K562 (cell line): ENCODE measurements at regions not wholly inside any gene's neighbourhood (a gene's known extent, or its start where the extent isn't known, plus 50 kb on each side); places are given as distances from the start of the nearest gene placed in this dataset.

ENCODE experiments used
- ATF7 ChIP-seq: fragments of 450-650 bp; IDR thresholded peaks from 2 replicates; pipeline ENCODE4 v1.7.1; 2014; ENCODE audit warnings: mild to moderate bottlenecking, moderate library complexity
- CEBPB ChIP-seq: fragments of 450-650 bp; IDR thresholded peaks from 2 replicates; pipeline ENCODE4 v1.6.1; 2016; ENCODE audit warnings: missing genetic modification characterization, missing compliant biosample characterization
- CEBPG ChIP-seq, 3 experiments: fragments of 200-800 bp in 1 of 3; sonication (Bioruptor generic) in 1 of 3; sonication (generic) in 1 of 3; formaldehyde crosslinking in 1 of 3; IDR thresholded peaks in 2 of 3; conservative IDR thresholded peaks in 1 of 3; 2 replicates each; pipeline versions ENCODE4 v1.6.1 to v1.8.0; 2016 to 2022; ENCODE audit warnings: missing compliant biosample characterization in 2 of 3, missing genetic modification characterization in 2 of 3, mild to moderate bottlenecking in 1 of 3, missing genetic modification reagents in 1 of 3
- CREB5 ChIP-seq: fragments of 250-450 bp; sonication (Bioruptor Pico); IDR thresholded peaks from 2 replicates; pipeline ENCODE4 v1.5.0; 2020; ENCODE audit warnings: mild to moderate bottlenecking
- EGR1 ChIP-seq: fragments of 450-650 bp; conservative IDR thresholded peaks from 2 replicates; pipeline ENCODE4 v1.6.1; 2017; ENCODE audit warnings: mild to moderate bottlenecking
- FOSL1 ChIP-seq: fragments of 200-800 bp; sonication (Bioruptor generic); conservative IDR thresholded peaks from 2 replicates; pipeline ENCODE4 v1.6.1; 2016; ENCODE audit warnings: missing genetic modification characterization, missing compliant biosample characterization
- FOXA3 ChIP-seq, 2 experiments: fragments of 450-650 bp in 1 of 2; sonication (generic) in 1 of 2; formaldehyde crosslinking; IDR thresholded peaks in 1 of 2; conservative IDR thresholded peaks in 1 of 2; 2 replicates each; pipeline versions ENCODE4 v1.4.0 to v1.8.0; 2020 to 2022; ENCODE audit warnings: mild to moderate bottlenecking in 2 of 2, missing genetic modification reagents in 1 of 2
- FOXJ2 ChIP-seq: fragments of 200-800 bp; sonication (Bioruptor generic); IDR thresholded peaks from 2 replicates; pipeline ENCODE4 v1.6.1; 2016; ENCODE audit warnings: missing genetic modification characterization, missing compliant biosample characterization
- FOXK1 ChIP-seq: sonication (generic); formaldehyde crosslinking; IDR thresholded peaks from 2 replicates; pipeline ENCODE4 v1.8.0; 2022; ENCODE audit warnings: missing genetic modification reagents, mild to moderate bottlenecking, borderline replicate concordance
- GABPB1 ChIP-seq: sonication (generic); formaldehyde crosslinking; IDR thresholded peaks from 2 replicates; pipeline ENCODE4 v1.8.0; 2022; ENCODE audit warnings: mild to moderate bottlenecking, missing genetic modification reagents
- GATA2 ChIP-seq: sonication (generic); formaldehyde crosslinking; IDR thresholded peaks from 2 replicates; pipeline ENCODE4 v1.4.0; 2020; ENCODE audit warnings: mild to moderate bottlenecking, missing genetic modification reagents
- GTF2E2 ChIP-seq: fragments of 200-800 bp; sonication (Bioruptor generic); IDR thresholded peaks from 2 replicates; pipeline ENCODE4 v1.6.1; 2016; ENCODE audit warnings: missing genetic modification characterization, missing compliant biosample characterization
- IFI16 ChIP-seq: fragments of 250-450 bp; sonication (Bioruptor Pico); IDR thresholded peaks from 2 replicates; pipeline ENCODE4 v2.1.2; 2022; ENCODE audit warnings: mild to moderate bottlenecking, inconsistent platforms
- JUN ChIP-seq, 2 experiments: sonication (generic) in 1 of 2; formaldehyde crosslinking in 1 of 2; IDR thresholded peaks; 2 replicates each; pipeline versions ENCODE4 v1.6.1 to v1.8.0; 2012 to 2022; ENCODE audit warnings: borderline replicate concordance in 2 of 2, mild to moderate bottlenecking in 2 of 2, improper control_type of control experiment in 1 of 2, low read depth in 1 of 2, low read length in 1 of 2, missing genetic modification reagents in 1 of 2
- JUND ChIP-seq, 2 experiments: IDR thresholded peaks; 2 replicates in 1 of 2; 3 replicates in 1 of 2; pipeline ENCODE4 v1.6.1; 2011; ENCODE audit warnings: borderline replicate concordance in 2 of 2, low read depth in 2 of 2, low read length in 2 of 2, improper control_type of control experiment in 1 of 2, missing biosample characterization in 1 of 2, missing genetic modification characterization in 1 of 2, missing genetic modification reagents in 1 of 2
- KDM5B ChIP-seq: fragments of 200-600 bp; sonication (generic); IDR thresholded peaks from 2 replicates; pipeline ENCODE4 v1.6.1; 2012; ENCODE audit warnings: low read depth, mild to moderate bottlenecking, moderate library complexity, low read length, control low read depth, inconsistent platforms; ENCODE audit not compliant: insufficient replicate concordance
- TSC22D4 ChIP-seq: fragments of 450-650 bp; IDR thresholded peaks from 2 replicates; pipeline ENCODE4 v1.6.1; 2016; ENCODE audit warnings: missing genetic modification characterization, missing biosample characterization, control low read depth
- ZBED1 ChIP-seq: IDR thresholded peaks from 2 replicates; pipeline ENCODE4 v1.6.1; 2014
- ZKSCAN1 ChIP-seq: fragments of 150-350 bp; IDR thresholded peaks from 2 replicates; pipeline ENCODE4 v1.6.1; 2016; ENCODE audit warnings: low read depth, low read length
- ZNF121 ChIP-seq: sonication (generic); formaldehyde crosslinking; conservative IDR thresholded peaks from 2 replicates; pipeline ENCODE4 v1.8.0; 2022; ENCODE audit warnings: missing genetic modification reagents
- TF ChIP-seq, protein P1 (sequence below): sonication (generic); formaldehyde crosslinking; IDR thresholded peaks from 2 replicates; pipeline ENCODE4 v1.8.0; 2022; ENCODE audit warnings: mild to moderate bottlenecking, missing genetic modification reagents, borderline replicate concordance
- TF ChIP-seq, protein P2 (sequence below): fragments of 250-450 bp; sonication (Bioruptor Pico); IDR thresholded peaks from 2 replicates; pipeline ENCODE4 v1.6.1; 2021; ENCODE audit warnings: mild to moderate bottlenecking

- peak; percentile 85 for TF ChIP-seq JUN (IDR thresholded peaks at IDR 0.05; ENCODE audit: borderline replicate concordance, low read depth, low read length)
- TF ChIP-seq JUN (CRISPR knock-in tag; IDR thresholded peaks at IDR 0.05; ENCODE audit: borderline replicate concordance) = no peak
- peak; percentile 83 for TF ChIP-seq FOSL1
- no peak for TF ChIP-seq FOXA3 (CRISPR knock-in tag; conservative IDR thresholded peaks at IDR 0.05 in 1 of 2, IDR thresholded peaks at IDR 0.05 in 1 of 2)
- TF ChIP-seq GATA2 = peak; percentile 23; the same call in 1 of the 2 replicates
- TF ChIP-seq, protein P1, sequence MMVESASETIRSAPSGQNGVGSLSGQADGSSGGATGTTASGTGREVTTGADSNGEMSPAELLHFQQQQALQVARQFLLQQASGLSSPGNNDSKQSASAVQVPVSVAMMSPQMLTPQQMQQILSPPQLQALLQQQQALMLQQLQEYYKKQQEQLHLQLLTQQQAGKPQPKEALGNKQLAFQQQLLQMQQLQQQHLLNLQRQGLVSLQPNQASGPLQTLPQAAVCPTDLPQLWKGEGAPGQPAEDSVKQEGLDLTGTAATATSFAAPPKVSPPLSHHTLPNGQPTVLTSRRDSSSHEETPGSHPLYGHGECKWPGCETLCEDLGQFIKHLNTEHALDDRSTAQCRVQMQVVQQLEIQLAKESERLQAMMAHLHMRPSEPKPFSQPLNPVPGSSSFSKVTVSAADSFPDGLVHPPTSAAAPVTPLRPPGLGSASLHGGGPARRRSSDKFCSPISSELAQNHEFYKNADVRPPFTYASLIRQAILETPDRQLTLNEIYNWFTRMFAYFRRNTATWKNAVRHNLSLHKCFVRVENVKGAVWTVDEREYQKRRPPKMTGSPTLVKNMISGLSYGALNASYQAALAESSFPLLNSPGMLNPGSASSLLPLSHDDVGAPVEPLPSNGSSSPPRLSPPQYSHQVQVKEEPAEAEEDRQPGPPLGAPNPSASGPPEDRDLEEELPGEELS (CRISPR knock-in tag) = no peak
- TF ChIP-seq GABPB1 = no peak
- TF ChIP-seq FOXK1 (CRISPR knock-in tag) = no peak
- TF ChIP-seq CEBPG (CRISPR knock-in tag; IDR thresholded peaks at IDR 0.05) = no peak; the same call in 1 of the 2 replicates
- TF ChIP-seq CEBPG (tag; conservative IDR thresholded peaks at IDR 0.05 in 1 of 2, IDR thresholded peaks at IDR 0.05 in 1 of 2) = peak; percentile 85 to 91
- TF ChIP-seq ZNF121 (CRISPR knock-in tag) = no peak
- TF ChIP-seq TSC22D4 (tag) = no peak
- TF ChIP-seq, protein P2, sequence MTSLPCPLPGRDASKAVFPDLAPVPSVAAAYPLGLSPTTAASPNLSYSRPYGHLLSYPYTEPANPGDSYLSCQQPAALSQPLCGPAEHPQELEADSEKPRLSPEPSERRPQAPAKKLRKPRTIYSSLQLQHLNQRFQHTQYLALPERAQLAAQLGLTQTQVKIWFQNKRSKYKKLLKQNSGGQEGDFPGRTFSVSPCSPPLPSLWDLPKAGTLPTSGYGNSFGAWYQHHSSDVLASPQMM (CRISPR knock-in tag) = no peak
- TF ChIP-seq GTF2E2 (tag) = no peak; the same call in 1 of the 2 replicates
- TF ChIP-seq KDM5B = no peak
- no peak for TF ChIP-seq CREB5 (CRISPR knock-in tag)
- TF ChIP-seq EGR1 = no peak
- TF ChIP-seq ZBED1 = no peak
- peak; percentile 81; the same call in 1 of the 2 replicates for TF ChIP-seq ATF7
- no peak for TF ChIP-seq IFI16 (CRISPR knock-in tag)
- TF ChIP-seq CEBPB (tag) = peak; percentile 74
- TF ChIP-seq ZKSCAN1 = no peak
- TF ChIP-seq JUND (IDR thresholded peaks at IDR 0.05; ENCODE audit: borderline replicate concordance, low read depth, low read length) = peak; percentile 68
- TF ChIP-seq JUND (tag; IDR thresholded peaks at IDR 0.05; ENCODE audit: borderline replicate concordance, low read depth, low read length) = peak; percentile 61; the same call in 2 of the 3 replicates
- TF ChIP-seq FOXJ2 = no peak
These were observed 66.3 kb upstream of the FAM9C start (continued) for GRCh38 chrX:13110433-13111324.
